NT2/D1 (cell line): ENCODE measurements at regions not wholly inside any gene's neighbourhood (a gene's known extent, or its start where the extent isn't known, plus 50 kb on each side); places are given as distances from the start of the nearest gene placed in this dataset.

Experiments used
- YY1 ChIP-seq: IDR thresholded peaks from 2 replicates; pipeline ENCODE4 v1.6.1; 2011; ENCODE audit not compliant: insufficient read length, insufficient read depth
- ZNF274 ChIP-seq: IDR thresholded peaks from 2 replicates; pipeline ENCODE4 v1.6.1; 2011; ENCODE audit warnings: mild to moderate bottlenecking, low read depth, low read length

GRCh38 chr6:66232890-66233289 lies 525.9 kb upstream of the EYS start:
- TF ChIP-seq ZNF274 (no peak), YY1 (no peak)
